ENCODE measurements at regions not wholly inside any gene's neighbourhood (a gene's known extent, or its start where the extent isn't known, plus 50 kb on each side); places are given as distances from the start of the nearest gene placed in this dataset.

DNA sequence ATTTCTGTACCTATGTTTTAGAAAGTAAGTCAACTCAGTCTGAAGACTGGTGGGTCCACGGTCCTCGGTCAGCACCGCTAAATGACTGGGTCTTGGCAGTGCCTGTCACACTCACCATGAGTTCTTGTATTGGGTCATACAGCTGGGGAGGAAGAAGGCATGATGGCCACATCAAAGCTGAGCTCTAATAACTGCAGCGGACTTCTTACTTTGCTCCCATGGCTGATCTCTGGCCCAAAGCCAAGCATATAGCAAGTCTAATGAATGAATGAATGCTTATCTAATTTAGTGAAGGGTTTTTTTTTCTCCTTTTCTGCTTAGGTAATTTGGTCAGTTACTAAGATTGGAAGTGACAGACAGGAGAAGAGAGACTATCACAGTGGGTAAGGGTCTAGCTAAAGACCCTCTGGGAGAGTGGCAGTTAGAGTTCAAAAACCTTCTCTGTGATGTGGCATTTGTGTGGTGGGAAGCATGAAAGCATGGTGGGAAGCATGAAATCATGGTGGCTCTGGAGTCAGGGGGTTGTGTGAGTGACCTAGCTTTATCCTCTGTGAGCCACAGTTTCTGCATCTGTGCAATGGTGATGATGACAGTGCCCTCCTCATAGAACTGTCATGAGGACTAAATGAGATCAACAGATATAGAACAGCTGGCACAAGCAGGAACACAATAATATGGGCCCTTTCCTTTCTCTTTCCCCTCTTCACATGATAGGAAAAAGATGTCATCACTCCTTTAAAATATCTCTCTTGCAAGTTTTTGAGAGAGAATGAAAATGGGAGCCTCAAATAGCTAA is 78.9 kb upstream of the JAK1 start:
- H3K9me3 Mint-ChIP-seq, result no peaks in the 10 kb centered on the region
- no peak overlapping the region for H3K27ac Mint-ChIP-seq
- no peak overlapping the region for H3K4me3 Mint-ChIP-seq (ENCODE audit: low read depth)
- H3K36me3 Mint-ChIP-seq (ENCODE audit: low read depth), result no peaks in the 10 kb centered on the region
- intact Hi-C loops (cut with micrococcal nuclease), result no loop called here
- no peaks in the 10 kb centered on the region for H3K27me3 Mint-ChIP-seq (ENCODE audit: low read depth)
- DNase-seq (ENCODE audit: low spot score), result no peak
- H3K4me1 Mint-ChIP-seq (ENCODE audit: low read depth), result peaks cover 16% of the 10 kb centered on the region

DNA sequence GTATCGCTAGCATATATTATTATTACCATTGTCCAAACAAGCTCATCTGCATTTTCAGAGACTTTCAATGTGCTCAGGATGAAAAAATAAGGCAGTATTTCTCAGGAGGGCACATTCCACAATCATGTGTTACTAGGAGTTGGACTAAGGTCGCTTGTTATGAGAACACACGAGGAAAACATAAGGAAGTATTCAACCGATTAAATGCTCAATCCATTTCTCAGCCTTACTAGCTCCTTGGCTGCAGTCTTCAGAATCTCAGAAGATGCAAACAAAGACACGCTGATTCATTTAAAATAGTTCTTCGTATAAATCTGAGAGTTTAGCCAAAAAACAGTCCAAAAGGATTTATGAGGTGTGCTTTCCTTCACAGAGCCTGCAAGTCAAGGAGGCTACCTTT is 82.0 kb upstream of the JAK1 start:
- DNase-seq (ENCODE audit: low spot score), result no peak
- Mint-ChIP-seq H3K27me3 (ENCODE audit: low read depth) (no peaks in the 10 kb centered on the region), H3K9me3 (no peaks in the 10 kb centered on the region), H3K4me1 (ENCODE audit: low read depth) (peaks cover 19% of the 10 kb centered on the region), H3K36me3 (ENCODE audit: low read depth) (no peaks in the 10 kb centered on the region), H3K4me3 (ENCODE audit: low read depth) (no peak overlapping the region), H3K27ac (no peak overlapping the region)
- intact Hi-C loops (cut with micrococcal nuclease), result no loop called here

DNA sequence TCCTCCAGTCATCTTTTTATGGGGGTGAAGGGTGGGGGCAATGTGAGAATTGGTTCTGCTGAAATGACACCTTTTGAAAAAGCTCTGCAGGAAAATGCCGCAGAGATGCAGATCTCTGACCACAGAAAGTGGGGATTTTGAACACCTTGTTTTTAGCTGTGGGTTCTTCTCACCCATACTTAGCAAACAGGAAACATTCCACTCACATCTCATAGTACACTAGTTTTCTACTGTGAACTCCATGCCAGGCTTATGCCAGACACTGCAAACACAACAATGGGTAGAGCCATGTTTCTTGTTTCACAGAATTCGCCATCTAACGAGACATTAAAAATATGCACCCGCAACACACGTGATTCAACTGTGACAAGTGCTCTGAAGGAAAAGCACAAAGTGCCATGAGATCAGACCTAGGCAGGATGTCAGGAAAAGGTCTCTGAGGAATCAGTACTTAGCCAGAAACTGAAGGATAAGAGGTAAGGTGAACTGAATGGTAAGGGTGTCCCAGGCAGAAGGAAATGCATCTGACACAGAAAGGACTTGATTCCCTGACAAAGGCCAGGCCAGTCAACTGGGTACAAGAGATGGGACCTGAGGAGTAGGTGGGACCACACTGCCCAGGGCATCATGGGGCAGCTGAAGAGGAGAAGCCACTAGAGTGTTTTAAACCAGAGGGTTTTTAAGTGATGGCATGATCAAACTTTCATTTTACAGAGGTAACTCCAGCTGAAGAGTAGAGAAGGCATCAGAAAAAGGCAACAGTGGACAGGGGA is 83.8 kb upstream of the JAK1 start:
- Mint-ChIP-seq H3K4me1 (ENCODE audit: low read depth) (peaks cover 14% of the 10 kb centered on the region), H3K36me3 (ENCODE audit: low read depth) (peaks cover 7% of the 10 kb centered on the region), H3K27ac (no peak overlapping the region), H3K27me3 (ENCODE audit: low read depth) (no peaks in the 10 kb centered on the region), H3K4me3 (ENCODE audit: low read depth) (peak overlapping the region; percentile 1), H3K9me3 (no peaks in the 10 kb centered on the region)
- no peak for DNase-seq (ENCODE audit: low spot score)
- intact Hi-C loops (cut with micrococcal nuclease), result no loop called here

DNA sequence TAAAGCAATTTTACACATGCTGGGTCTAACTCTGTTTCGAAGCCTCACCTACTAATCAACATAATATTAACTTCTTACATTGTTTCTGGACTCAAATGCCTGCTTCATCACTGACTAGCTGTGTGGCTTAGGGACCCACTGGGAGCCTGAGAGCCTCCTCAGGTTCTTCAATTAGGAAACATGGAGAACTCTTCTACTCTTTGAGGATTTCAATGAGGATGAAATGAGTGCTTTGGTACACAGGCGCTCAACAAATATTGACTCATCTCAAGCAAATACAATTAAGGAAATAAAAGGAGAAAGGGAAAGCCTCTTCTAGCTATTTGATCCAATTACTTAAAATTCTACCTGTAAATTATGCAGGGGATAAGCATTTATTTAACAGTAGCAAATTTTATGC is 84.4 kb upstream of the JAK1 start:
- no peak overlapping the region for H3K27ac Mint-ChIP-seq
- H3K4me1 Mint-ChIP-seq (ENCODE audit: low read depth), result peaks cover 14% of the 10 kb centered on the region
- intact Hi-C loops (cut with micrococcal nuclease), result no loop called here
- H3K9me3 Mint-ChIP-seq, result no peaks in the 10 kb centered on the region
- DNase-seq (ENCODE audit: low spot score), result no peak
- H3K4me3 Mint-ChIP-seq (ENCODE audit: low read depth), result no peak overlapping the region
- peaks cover 11% of the 10 kb centered on the region for H3K36me3 Mint-ChIP-seq (ENCODE audit: low read depth)
- H3K27me3 Mint-ChIP-seq (ENCODE audit: low read depth), result no peaks in the 10 kb centered on the region

DNA sequence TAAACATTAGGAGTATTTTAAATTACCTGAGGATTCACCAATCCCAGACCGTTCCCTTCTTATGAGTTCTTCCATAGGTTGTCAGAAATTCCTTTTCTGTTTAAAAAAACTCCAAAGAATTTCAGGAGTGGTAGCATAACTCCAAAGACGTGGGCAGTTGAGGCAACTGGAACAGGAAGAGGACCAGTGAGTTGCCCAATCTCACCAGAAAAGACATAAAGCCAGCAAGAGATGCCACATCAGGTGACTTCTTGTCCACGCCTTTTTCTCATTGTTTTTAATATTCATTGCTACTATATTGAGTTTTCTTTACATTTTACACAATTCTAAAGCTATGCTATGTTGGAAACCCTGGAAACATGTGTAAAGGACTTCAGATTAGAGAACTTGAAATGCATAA is 88.1 kb upstream of the JAK1 start:
- peaks cover 23% of the 10 kb centered on the region for H3K36me3 Mint-ChIP-seq (ENCODE audit: low read depth)
- H3K4me1 Mint-ChIP-seq (ENCODE audit: low read depth), result peaks cover 13% of the 10 kb centered on the region
- intact Hi-C loops (cut with micrococcal nuclease), result no loop called here
- no peak overlapping the region for H3K4me3 Mint-ChIP-seq (ENCODE audit: low read depth)
- H3K27me3 Mint-ChIP-seq (ENCODE audit: low read depth), result no peaks in the 10 kb centered on the region
- no peak overlapping the region for H3K27ac Mint-ChIP-seq
- no peak for DNase-seq (ENCODE audit: low spot score)
- no peaks in the 10 kb centered on the region for H3K9me3 Mint-ChIP-seq

DNA sequence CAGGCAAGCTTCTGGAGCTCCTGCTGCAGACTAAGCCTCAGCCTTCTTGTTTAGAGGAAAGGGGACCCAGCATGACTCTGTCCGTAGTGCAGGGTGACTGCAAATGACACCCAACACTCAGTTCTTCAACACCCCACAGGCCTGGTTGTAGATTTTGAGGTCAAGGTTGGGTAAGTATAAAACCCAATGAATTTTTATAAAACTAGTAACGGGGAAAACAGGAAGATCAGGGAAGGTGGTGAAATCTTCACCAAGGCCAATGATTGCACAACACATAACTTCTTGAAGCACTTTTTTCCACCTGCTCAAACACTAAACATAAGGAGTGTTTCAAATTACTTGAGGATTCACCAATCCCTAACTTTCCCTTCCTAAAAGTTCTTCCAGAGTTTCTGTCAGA is 89.4 kb upstream of the JAK1 start:
- Mint-ChIP-seq H3K36me3 (ENCODE audit: low read depth) (peaks cover 23% of the 10 kb centered on the region), H3K27ac (no peak overlapping the region), H3K4me1 (ENCODE audit: low read depth) (peaks cover 4% of the 10 kb centered on the region), H3K27me3 (ENCODE audit: low read depth) (no peaks in the 10 kb centered on the region), H3K4me3 (ENCODE audit: low read depth) (no peak overlapping the region), H3K9me3 (no peaks in the 10 kb centered on the region)
- DNase-seq (ENCODE audit: low spot score), result no peak
- intact Hi-C loops (cut with micrococcal nuclease), result no loop called here

DNA sequence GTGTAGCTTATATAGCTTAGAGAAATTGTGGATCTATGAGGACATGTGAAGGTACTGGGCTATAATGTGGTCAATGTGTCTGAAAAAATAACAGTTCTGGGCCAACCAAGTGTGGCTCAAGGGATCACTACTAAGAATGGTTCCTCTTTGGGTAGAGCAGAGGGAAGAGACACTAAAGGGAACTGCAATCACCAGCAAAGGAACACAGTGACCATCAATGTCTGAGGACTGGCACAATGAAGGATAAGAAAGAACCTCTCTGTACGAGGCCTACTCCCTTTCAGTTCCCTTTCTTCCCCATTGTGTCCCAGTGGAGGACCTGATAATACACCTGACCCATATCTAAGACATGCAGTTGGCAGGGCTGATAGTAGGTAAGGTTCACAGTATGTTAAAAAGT is 89.9 kb upstream of the JAK1 start:
- intact Hi-C loops (cut with micrococcal nuclease), result no loop called here
- no peak for DNase-seq (ENCODE audit: low spot score)
- H3K4me1 Mint-ChIP-seq (ENCODE audit: low read depth), result peaks cover 3% of the 10 kb centered on the region
- H3K9me3 Mint-ChIP-seq, result no peaks in the 10 kb centered on the region
- H3K27me3 Mint-ChIP-seq (ENCODE audit: low read depth), result no peaks in the 10 kb centered on the region
- no peak overlapping the region for H3K27ac Mint-ChIP-seq
- H3K36me3 Mint-ChIP-seq (ENCODE audit: low read depth), result peaks cover 23% of the 10 kb centered on the region
- no peak overlapping the region for H3K4me3 Mint-ChIP-seq (ENCODE audit: low read depth)

DNA sequence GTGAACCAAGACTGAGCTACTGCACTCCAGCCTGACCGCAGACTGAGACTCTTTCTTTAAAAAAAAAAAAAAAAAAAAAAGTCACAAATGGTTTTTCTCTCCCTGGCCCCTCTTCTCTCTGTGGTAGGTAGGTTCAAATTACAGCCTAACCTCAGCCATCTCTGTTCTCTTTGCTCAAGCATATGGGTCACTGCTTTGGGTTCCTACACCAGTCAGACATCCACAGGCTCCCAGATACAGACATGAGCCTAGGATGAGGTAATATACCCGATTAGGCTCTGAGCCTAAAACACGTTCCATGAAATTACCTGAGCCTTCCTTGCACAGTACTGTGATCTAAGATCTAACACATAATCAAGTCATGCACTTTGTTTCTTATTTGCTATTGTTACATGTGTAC is 90.5 kb upstream of the JAK1 start:
- Mint-ChIP-seq H3K36me3 (ENCODE audit: low read depth) (peaks cover 23% of the 10 kb centered on the region), H3K27me3 (ENCODE audit: low read depth) (no peaks in the 10 kb centered on the region), H3K9me3 (no peaks in the 10 kb centered on the region), H3K4me1 (ENCODE audit: low read depth) (peaks cover 3% of the 10 kb centered on the region), H3K27ac (no peak overlapping the region), H3K4me3 (ENCODE audit: low read depth) (no peak overlapping the region)
- DNase-seq (ENCODE audit: low spot score), result no peak
- intact Hi-C loops (cut with micrococcal nuclease), result no loop called here

DNA sequence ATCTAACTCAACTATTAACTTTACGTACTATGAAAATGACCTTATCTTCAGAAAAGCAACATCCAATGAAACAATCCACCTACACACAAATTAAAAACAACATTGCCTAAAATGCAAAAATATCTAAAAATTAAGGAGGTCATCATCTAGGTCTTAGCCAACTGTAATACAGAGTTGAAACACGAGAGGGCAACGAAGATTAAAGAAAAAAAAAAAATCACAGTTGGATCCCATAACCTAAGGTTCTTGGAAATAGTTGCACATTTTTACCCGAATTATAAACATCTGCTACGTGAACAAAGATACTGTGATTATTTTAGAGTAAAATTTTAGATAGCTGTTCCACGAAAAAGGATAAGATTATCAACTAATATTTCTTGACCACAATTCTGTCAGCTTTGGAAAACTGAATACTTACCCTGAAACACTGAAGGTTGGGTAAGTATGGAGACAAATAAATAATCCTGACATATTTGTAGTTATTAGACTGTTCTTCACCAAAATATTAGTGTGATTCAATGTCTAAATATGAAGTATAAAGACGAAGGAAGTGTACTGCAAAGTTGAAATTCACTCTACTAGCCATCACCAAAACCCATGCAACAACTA is 88.0 kb upstream of the AK4 start:
- Mint-ChIP-seq H3K27me3 (ENCODE audit: low read depth) (no peaks in the 10 kb centered on the region), H3K27ac (no peak overlapping the region), H3K36me3 (ENCODE audit: low read depth) (peaks cover 17% of the 10 kb centered on the region), H3K9me3 (no peaks in the 10 kb centered on the region), H3K4me1 (ENCODE audit: low read depth) (peaks cover 6% of the 10 kb centered on the region), H3K4me3 (ENCODE audit: low read depth) (no peak overlapping the region)
- intact Hi-C loops (cut with micrococcal nuclease), result loop anchor here (1.0 to 10.0 kb wide), 6 partner anchors 15 to 1465 kb away; partner anchors contain the start of genes PGM1 and RAVER2
- no peak for DNase-seq (ENCODE audit: low spot score)

DNA sequence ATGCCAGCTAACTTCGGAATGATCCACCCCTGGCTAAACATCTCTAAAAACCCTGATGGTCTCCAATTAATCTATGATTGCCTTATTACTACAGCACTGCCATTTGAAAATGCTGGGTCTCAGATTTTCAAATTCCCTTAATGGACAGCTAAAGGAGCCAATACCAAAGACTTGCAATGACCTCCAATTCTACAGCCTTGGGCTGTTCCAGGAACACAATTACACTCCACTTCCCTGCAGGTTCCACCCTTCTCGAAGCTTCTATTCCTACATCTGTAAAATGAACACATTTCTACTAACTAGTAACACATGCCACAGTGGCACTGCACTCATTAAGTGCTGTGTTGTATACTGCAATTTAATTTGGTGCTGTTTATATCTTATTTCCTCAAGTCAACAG is 85.7 kb upstream of the AK4 start:
- H3K27ac Mint-ChIP-seq, result no peak overlapping the region
- peaks cover 2% of the 10 kb centered on the region for H3K27me3 Mint-ChIP-seq (ENCODE audit: low read depth)
- intact Hi-C loops (cut with micrococcal nuclease), result loop anchor here (5.0 to 10.0 kb wide), 4 partner anchors 318 to 1468 kb away; partner anchors contain the start of genes PGM1 and RAVER2
- H3K36me3 Mint-ChIP-seq (ENCODE audit: low read depth), result peaks cover 7% of the 10 kb centered on the region
- H3K4me1 Mint-ChIP-seq (ENCODE audit: low read depth), result peaks cover 14% of the 10 kb centered on the region
- H3K9me3 Mint-ChIP-seq, result no peaks in the 10 kb centered on the region
- no peak for DNase-seq (ENCODE audit: low spot score)
- no peak overlapping the region for H3K4me3 Mint-ChIP-seq (ENCODE audit: low read depth)

DNA sequence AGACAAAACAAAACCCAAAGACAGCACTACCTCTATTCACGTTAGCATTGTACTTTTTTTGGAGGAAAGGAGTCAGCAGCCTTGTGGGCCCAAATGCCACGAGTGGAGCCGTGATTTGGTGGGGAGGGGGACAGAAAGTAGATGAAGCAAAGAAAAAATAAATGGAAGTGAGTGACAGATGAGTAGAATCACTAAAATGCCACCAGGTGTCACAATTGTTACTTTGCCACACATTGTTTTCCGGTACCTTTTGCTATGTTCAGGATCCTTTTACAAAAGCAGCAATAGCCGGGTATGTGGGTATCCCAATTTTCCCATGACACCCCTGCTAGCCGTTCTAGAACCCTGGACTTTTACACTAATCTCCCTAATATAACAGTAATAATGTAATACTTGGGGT is 85.0 kb upstream of the AK4 start:
- no peaks in the 10 kb centered on the region for H3K9me3 Mint-ChIP-seq
- H3K4me3 Mint-ChIP-seq (ENCODE audit: low read depth), result no peak overlapping the region
- peaks cover 14% of the 10 kb centered on the region for H3K4me1 Mint-ChIP-seq (ENCODE audit: low read depth)
- peaks cover 2% of the 10 kb centered on the region for H3K27me3 Mint-ChIP-seq (ENCODE audit: low read depth)
- no peak overlapping the region for H3K27ac Mint-ChIP-seq
- H3K36me3 Mint-ChIP-seq (ENCODE audit: low read depth), result peaks cover 3% of the 10 kb centered on the region
- intact Hi-C loops (cut with micrococcal nuclease), result loop anchor here (5.0 to 10.0 kb wide), 4 partner anchors 318 to 1468 kb away; partner anchors contain the start of genes PGM1 and RAVER2
- DNase-seq (ENCODE audit: low spot score), result no peak

DNA sequence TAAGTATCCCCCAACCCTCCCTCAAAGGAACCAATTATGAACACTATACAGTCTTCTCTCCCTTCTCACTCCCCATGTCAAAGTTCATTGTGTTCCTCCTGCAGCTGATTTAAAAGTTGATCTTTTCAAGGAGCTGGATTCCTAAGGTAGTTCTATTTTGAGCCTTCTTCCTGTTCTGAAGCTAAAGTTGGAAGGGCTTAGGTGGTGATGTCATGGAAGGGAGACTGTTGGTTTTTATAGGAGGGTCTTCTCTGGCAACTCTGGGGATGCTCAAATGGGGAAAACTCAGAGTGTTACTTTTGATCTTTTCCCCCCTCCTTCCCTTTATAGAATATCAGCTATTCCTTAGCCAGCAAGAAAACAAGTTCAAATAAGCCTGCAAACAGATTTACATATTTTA is 83.0 kb upstream of the AK4 start:
- DNase-seq (ENCODE audit: low spot score), result no peak
- no peaks in the 10 kb centered on the region for H3K9me3 Mint-ChIP-seq
- H3K27me3 Mint-ChIP-seq (ENCODE audit: low read depth), result peaks cover 2% of the 10 kb centered on the region
- peaks cover 29% of the 10 kb centered on the region for H3K4me1 Mint-ChIP-seq (ENCODE audit: low read depth)
- peak overlapping the region; percentile 87 for H3K4me3 Mint-ChIP-seq (ENCODE audit: low read depth)
- H3K36me3 Mint-ChIP-seq (ENCODE audit: low read depth), result no peaks in the 10 kb centered on the region
- H3K27ac Mint-ChIP-seq, result peak overlapping the region; percentile 18
- intact Hi-C loops (cut with micrococcal nuclease), result loop anchor here (2.0 to 10.0 kb wide), 6 partner anchors 63 to 1470 kb away; partner anchors contain the start of genes PGM1 and RAVER2
